ENCODE measurements at regions not wholly inside any gene's neighbourhood (a gene's known extent, or its start where the extent isn't known, plus 50 kb on each side); places are given as distances from the start of the nearest gene placed in this dataset.

- TF ChIP-seq POLR2A (IDR thresholded peaks at IDR 0.05; ENCODE audit: low read depth, low read length), result no peak
- no peak for TF ChIP-seq TARDBP (IDR thresholded peaks at IDR 0.05; ENCODE audit: borderline replicate concordance)
- no peak for TF ChIP-seq RFX5 (IDR thresholded peaks at IDR 0.05; ENCODE audit: low read depth, low read length)
- no peak for TF ChIP-seq EZH2 (IDR thresholded peaks at IDR 0.05; ENCODE audit: borderline replicate concordance, control insufficient read depth, low read depth, low read length)
- TF ChIP-seq EP300 (IDR thresholded peaks at IDR 0.05; ENCODE audit: borderline replicate concordance in 1 of 2, control insufficient read depth in 1 of 2, low read depth in 2 of 2, low read length in 2 of 2), result no peak
- no peak for TF ChIP-seq HDAC6 (IDR thresholded peaks at IDR 0.05; ENCODE audit: unreplicated experiment)
- TF ChIP-seq POLR2AphosphoS5 (IDR thresholded peaks at IDR 0.05; ENCODE audit: low read length), result no peak
- TF ChIP-seq CTCF (IDR thresholded peaks at IDR 0.05 in 2 of 3, conservative IDR thresholded peaks at IDR 0.05 in 1 of 3; ENCODE audit: control insufficient read depth in 2 of 3, extremely low read depth in 1 of 3, insufficient read depth in 1 of 3, low read depth in 3 of 3, low read length in 3 of 3), result no peak
- TF ChIP-seq ZBTB11 (CRISPR knock-in tag; IDR thresholded peaks at IDR 0.05), result no peak
- no peak for TF ChIP-seq FOXK2 (IDR thresholded peaks at IDR 0.05)
- no peak for TF ChIP-seq KDM1A (IDR thresholded peaks at IDR 0.05; ENCODE audit: borderline replicate concordance)
Measured at GRCh38 chr1:65044411-65044810, 78.1 kb upstream of the JAK1 start.
